Naive B cell (primary cell): ENCODE measurements at regions not wholly inside any gene's neighbourhood (a gene's known extent, or its start where the extent isn't known, plus 50 kb on each side); places are given as distances from the start of the nearest gene placed in this dataset.
"Not testable (repeated sequence)": the region's sequence is repeated elsewhere in the genome, so short reads cannot be mapped to it uniquely, and the experiment has no call there.

ENCODE experiments used
- ATAC-seq, 2 donors: fragments of 150-1000 bp; cut with Tn5 transposase; 2 replicates each; pipeline ENCODE4 v1.10.0; 2021; ENCODE audit warnings: low read depth in 2 of 2, mild to moderate bottlenecking in 2 of 2, moderate library complexity in 2 of 2
- DNase-seq: peaks from one replicate; pipeline ENCODE4 v3.0.0; 2022
- H3K27ac Mint-ChIP-seq, 6 donors: one replicate each; pipeline ENCODE4 v1.8.0; 2020 to 2022; ENCODE audit warnings: mild to moderate bottlenecking in 6 of 6, mixed read lengths in 6 of 6, moderate library complexity in 5 of 6, inconsistent platforms in 2 of 6
- H3K27me3 Mint-ChIP-seq, 3 donors: one replicate each; pipeline ENCODE4 v1.8.0; 2021 to 2022; ENCODE audit warnings: mixed read lengths in 3 of 3, mild to moderate bottlenecking in 1 of 3
- H3K36me3 Mint-ChIP-seq, 2 donors: one replicate each; pipeline ENCODE4 v1.8.0; 2020 to 2022; ENCODE audit warnings: mixed read lengths in 2 of 2, inconsistent platforms in 1 of 2, mild to moderate bottlenecking in 1 of 2
- H3K4me1 Mint-ChIP-seq, 3 donors: one replicate each; pipeline ENCODE4 v1.8.0; 2020 to 2022; ENCODE audit warnings: mixed read lengths in 3 of 3, inconsistent platforms in 1 of 3, mild to moderate bottlenecking in 1 of 3, moderate library complexity in 1 of 3
- H3K4me3 Mint-ChIP-seq, 8 donors: one replicate each; pipeline ENCODE4 v1.8.0; 2020 to 2022; ENCODE audit warnings: mild to moderate bottlenecking in 8 of 8, mixed read lengths in 8 of 8, moderate library complexity in 8 of 8, inconsistent platforms in 2 of 8
- H3K9me3 Mint-ChIP-seq, 7 donors: one replicate each; pipeline ENCODE4 v1.8.0; 2020 to 2022; ENCODE audit warnings: mixed read lengths in 7 of 7, mild to moderate bottlenecking in 5 of 7, inconsistent platforms in 2 of 7, moderate library complexity in 1 of 7

DNA sequence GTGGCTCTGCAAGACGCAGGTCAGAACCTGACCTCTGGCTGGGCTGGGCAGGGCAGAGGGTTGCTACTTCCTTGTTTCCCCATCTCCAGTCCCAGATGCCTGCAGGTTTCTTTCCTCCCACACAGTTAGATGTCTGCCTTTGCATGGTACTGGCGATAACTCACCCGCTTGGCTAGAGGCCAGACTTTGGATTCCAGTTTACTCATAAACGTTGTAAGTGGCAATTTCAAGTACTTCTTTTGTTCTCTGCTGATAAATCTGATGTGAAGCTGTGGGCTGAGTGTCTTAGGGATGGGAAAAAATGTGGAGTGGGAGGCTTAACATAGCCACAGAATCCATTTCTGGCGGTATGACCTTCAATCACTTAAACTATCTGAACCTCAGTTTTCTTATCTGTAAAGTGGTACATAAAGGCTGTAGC, 194.2 kb downstream of the EBLN2 start:
- Mint-ChIP-seq H3K4me1 (no peaks in the 10 kb centered on the region), H3K9me3 (peaks cover 0 to 3% (median 0%) of the 10 kb centered on the region in 7 donors), H3K4me3 (no peak overlapping the region), H3K27ac (no peak overlapping the region), H3K27me3 (peaks cover 22 to 39% (median 37%) of the 10 kb centered on the region in 3 donors), H3K36me3 (peaks cover 0 to 3% of the 10 kb centered on the region in 2 donors)
- ATAC-seq (no peak), DNase-seq (no peak)

DNA sequence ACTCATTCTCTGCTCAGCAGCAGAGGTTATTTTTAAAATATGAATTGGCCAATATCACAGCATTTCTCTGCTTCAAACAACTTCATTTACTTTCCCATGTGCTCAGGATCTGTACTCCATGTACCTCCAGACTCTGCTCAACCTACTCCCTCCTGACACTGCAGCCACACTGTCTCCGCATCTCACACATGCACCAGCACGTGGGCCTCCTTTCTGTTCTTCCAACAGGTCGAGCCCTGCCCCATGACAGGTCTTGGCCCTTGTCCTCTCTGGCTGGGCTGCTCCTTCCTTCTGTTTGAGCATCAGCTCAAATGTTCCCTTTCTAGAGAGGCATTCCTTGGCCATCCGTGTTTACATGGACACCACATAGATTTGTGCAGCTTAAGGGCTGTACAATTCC, 195.7 kb downstream of the EBLN2 start:
- Mint-ChIP-seq H3K36me3 (peaks cover 0 to 3% of the 10 kb centered on the region in 2 donors), H3K27me3 (peaks cover 22 to 43% (median 37%) of the 10 kb centered on the region in 3 donors), H3K9me3 (peaks cover 0 to 3% (median 0%) of the 10 kb centered on the region in 7 donors), H3K4me3 (no peak overlapping the region), H3K27ac (peak overlapping the region in 1 of 6 donors; percentile 6), H3K4me1 (no peaks in the 10 kb centered on the region)
- DNase-seq = no peak
- no peak for ATAC-seq

DNA sequence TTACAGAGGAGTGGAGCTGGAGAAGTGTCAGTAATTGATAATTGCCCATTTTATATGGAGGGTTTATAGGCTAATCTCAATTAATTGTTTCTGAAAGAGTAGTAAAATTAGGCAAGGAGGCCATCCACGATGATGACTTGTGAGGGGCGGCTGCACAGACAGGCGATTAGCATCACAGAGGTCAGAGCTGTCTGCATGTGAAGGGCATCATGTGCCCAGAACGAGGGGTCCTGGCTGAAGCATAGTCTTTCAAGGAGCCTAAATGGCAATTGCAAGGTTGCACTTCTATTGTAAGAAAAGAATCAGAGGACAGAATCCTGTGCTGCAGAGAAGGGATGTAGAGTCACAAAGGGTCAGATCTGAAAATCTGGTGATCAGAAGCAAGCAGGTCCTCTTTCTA, 196.6 kb downstream of the EBLN2 start:
- no peak for ATAC-seq

GRCh38 chr3:73259291-73259690, 197.8 kb downstream of the EBLN2 start:
- H3K36me3 Mint-ChIP-seq = no peaks in the 10 kb centered on the region

More for the DNA sequence above, 196.6 kb downstream of the EBLN2 start:
- Mint-ChIP-seq H3K36me3 (no peaks in the 10 kb centered on the region), H3K27ac (no peak overlapping the region), H3K27me3 (peaks cover 22 to 40% (median 35%) of the 10 kb centered on the region in 3 donors), H3K9me3 (peaks cover 0 to 3% (median 0%) of the 10 kb centered on the region in 7 donors), H3K4me1 (no peaks in the 10 kb centered on the region), H3K4me3 (no peak overlapping the region)
- DNase-seq = no peak

GRCh38 chr3:73259856-73260255, 198.4 kb downstream of the EBLN2 start:
- no peak overlapping the region for H3K27ac Mint-ChIP-seq
- peaks cover 12 to 25% (median 23%) of the 10 kb centered on the region in 3 donors for H3K27me3 Mint-ChIP-seq
- no peak for DNase-seq
- no peak for ATAC-seq
- no peaks in the 10 kb centered on the region for H3K4me1 Mint-ChIP-seq
- H3K9me3 Mint-ChIP-seq = peaks cover 0 to 3% (median 0%) of the 10 kb centered on the region in 7 donors
- no peaks in the 10 kb centered on the region for H3K36me3 Mint-ChIP-seq
- H3K4me3 Mint-ChIP-seq = no peak overlapping the region

More at GRCh38 chr3:73259291-73259690, 197.8 kb downstream of the EBLN2 start:
- DNase-seq (no peak), ATAC-seq (no peak)
- H3K27ac Mint-ChIP-seq = no peak overlapping the region
- H3K4me3 Mint-ChIP-seq = no peak overlapping the region
- peaks cover 0 to 3% (median 0%) of the 10 kb centered on the region in 7 donors for H3K9me3 Mint-ChIP-seq
- H3K4me1 Mint-ChIP-seq = no peaks in the 10 kb centered on the region
- peaks cover 12 to 28% (median 24%) of the 10 kb centered on the region in 3 donors for H3K27me3 Mint-ChIP-seq

GRCh38 chr3:73266558-73266957, 205.1 kb downstream of the EBLN2 start:
- H3K4me1 Mint-ChIP-seq, ATAC-seq, DNase-seq, H3K4me3 Mint-ChIP-seq, H3K36me3 Mint-ChIP-seq, H3K27me3 Mint-ChIP-seq, H3K27ac Mint-ChIP-seq: not testable (repeated sequence)
- H3K9me3 Mint-ChIP-seq = peaks cover 0 to 20% (median 7%) of the 10 kb centered on the region in 7 donors

DNA sequence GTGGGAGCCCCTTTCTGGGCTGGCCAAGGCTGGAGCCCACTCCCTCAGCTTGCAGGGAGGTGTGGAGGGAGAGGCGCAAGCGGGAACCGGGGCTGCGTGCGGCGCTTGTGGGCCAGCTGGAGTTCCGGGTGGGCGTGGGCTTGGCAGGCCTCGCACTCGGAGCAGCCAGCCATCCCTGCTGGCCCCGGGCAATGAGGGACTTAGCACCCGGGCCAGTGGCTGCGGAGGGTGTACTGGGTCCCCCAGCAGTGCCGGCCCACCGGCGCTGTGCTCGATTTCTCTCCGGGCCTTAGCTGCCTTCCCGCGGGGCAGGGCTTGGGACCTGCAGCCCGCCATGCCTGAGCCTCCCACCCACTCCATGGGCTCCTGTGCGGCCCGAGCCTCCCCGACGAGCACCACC, 207.7 kb downstream of the EBLN2 start:
- not testable (repeated sequence) for H3K36me3 Mint-ChIP-seq, H3K4me3 Mint-ChIP-seq, ATAC-seq, H3K4me1 Mint-ChIP-seq, H3K27ac Mint-ChIP-seq, H3K27me3 Mint-ChIP-seq, DNase-seq
- peaks cover 0 to 20% (median 7%) of the 10 kb centered on the region in 7 donors for H3K9me3 Mint-ChIP-seq

- no peaks in the 10 kb centered on the region for H3K27me3 Mint-ChIP-seq
- no peak for DNase-seq
- H3K9me3 Mint-ChIP-seq = peaks cover 2 to 16% (median 5%) of the 10 kb centered on the region in 7 donors
- H3K27ac Mint-ChIP-seq = no peak overlapping the region
- H3K4me1 Mint-ChIP-seq = no peaks in the 10 kb centered on the region
- no peak overlapping the region for H3K4me3 Mint-ChIP-seq
- peaks cover 0 to 3% of the 10 kb centered on the region in 2 donors for H3K36me3 Mint-ChIP-seq
- no peak for ATAC-seq
Observed at GRCh38 chr3:73270839-73271483, 209.5 kb downstream of the EBLN2 start.

- H3K36me3 Mint-ChIP-seq = peaks cover 0 to 3% of the 10 kb centered on the region in 2 donors
- no peak overlapping the region for H3K27ac Mint-ChIP-seq
- DNase-seq = no peak
- H3K9me3 Mint-ChIP-seq = peaks cover 0 to 11% (median 3%) of the 10 kb centered on the region in 7 donors
- ATAC-seq = no peak
- H3K4me3 Mint-ChIP-seq = no peak overlapping the region
- H3K4me1 Mint-ChIP-seq = no peaks in the 10 kb centered on the region
- H3K27me3 Mint-ChIP-seq = no peaks in the 10 kb centered on the region
Observed at GRCh38 chr3:73273341-73273740, 211.9 kb downstream of the EBLN2 start.

GRCh38 chr3:73280746-73281145, 219.3 kb downstream of the EBLN2 start:
- DNase-seq (no peak), ATAC-seq (no peak)
- Mint-ChIP-seq H3K4me3 (no peak overlapping the region), H3K4me1 (no peaks in the 10 kb centered on the region), H3K9me3 (peaks cover 0 to 3% (median 0%) of the 10 kb centered on the region in 7 donors), H3K36me3 (no peaks in the 10 kb centered on the region), H3K27me3 (peaks cover 3 to 9% (median 5%) of the 10 kb centered on the region in 3 donors), H3K27ac (no peak overlapping the region)

DNA sequence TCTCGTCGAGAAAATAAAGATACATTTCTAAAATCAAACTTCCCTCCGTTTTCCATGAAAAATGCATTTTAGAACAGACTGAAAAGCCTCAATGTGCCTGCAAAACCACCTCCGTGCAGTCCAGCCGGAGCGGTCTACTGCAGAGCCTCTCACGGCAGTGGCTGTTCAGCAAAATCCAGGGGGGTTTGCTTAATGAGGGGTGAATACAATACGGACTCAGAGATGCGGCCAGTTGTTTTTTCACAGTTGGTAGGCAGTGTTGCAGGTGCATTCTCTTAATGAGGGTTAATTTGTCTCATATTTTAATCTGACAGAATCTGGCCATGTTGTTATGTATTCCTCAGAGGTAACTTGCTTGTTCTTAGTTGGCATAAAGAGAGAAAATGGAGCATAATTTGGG, 223.0 kb downstream of the EBLN2 start:
- Mint-ChIP-seq H3K9me3 (peaks cover 0 to 4% (median 0%) of the 10 kb centered on the region in 7 donors), H3K36me3 (no peaks in the 10 kb centered on the region), H3K27me3 (peaks cover 3 to 10% (median 9%) of the 10 kb centered on the region in 3 donors), H3K27ac (no peak overlapping the region), H3K4me3 (no peak overlapping the region), H3K4me1 (no peaks in the 10 kb centered on the region)
- DNase-seq (no peak), ATAC-seq (no peak)

GRCh38 chr3:73291541-73291940, 230.1 kb downstream of the EBLN2 start:
- no peak overlapping the region for H3K27ac Mint-ChIP-seq

DNA sequence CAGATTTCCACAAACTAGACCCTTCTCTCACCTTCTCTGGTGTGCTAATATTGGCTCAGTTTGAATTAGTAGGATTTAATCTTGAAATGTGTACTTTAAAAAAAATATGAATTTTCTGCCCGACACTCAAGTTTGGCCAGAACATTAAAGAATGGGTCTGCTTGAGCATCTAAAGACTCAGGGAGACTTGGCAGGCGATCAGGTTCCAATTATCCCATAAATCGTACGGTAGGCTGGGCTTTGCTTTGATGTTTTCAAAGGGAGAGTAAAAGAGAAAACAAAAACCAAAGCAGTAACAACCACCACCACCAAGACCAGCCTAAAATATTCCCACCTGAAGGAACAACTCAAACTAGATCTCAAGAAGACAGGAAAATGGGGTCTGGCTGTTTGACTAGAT, 230.8 kb downstream of the EBLN2 start:
- Mint-ChIP-seq H3K36me3 (no peaks in the 10 kb centered on the region), H3K4me3 (no peak overlapping the region), H3K27ac (no peak overlapping the region), H3K27me3 (peaks cover 0 to 4% (median 0%) of the 10 kb centered on the region in 3 donors), H3K9me3 (peaks cover 0 to 9% (median 4%) of the 10 kb centered on the region in 7 donors), H3K4me1 (no peaks in the 10 kb centered on the region)
- DNase-seq = no peak
- ATAC-seq = no peak

More at GRCh38 chr3:73291541-73291940, 230.1 kb downstream of the EBLN2 start:
- DNase-seq (no peak), ATAC-seq (no peak)
- peaks cover 0 to 9% (median 0%) of the 10 kb centered on the region in 3 donors for H3K27me3 Mint-ChIP-seq
- H3K9me3 Mint-ChIP-seq = peaks cover 0 to 9% (median 4%) of the 10 kb centered on the region in 7 donors
- H3K4me1 Mint-ChIP-seq = no peaks in the 10 kb centered on the region
- H3K4me3 Mint-ChIP-seq = no peak overlapping the region
- no peaks in the 10 kb centered on the region for H3K36me3 Mint-ChIP-seq

DNA sequence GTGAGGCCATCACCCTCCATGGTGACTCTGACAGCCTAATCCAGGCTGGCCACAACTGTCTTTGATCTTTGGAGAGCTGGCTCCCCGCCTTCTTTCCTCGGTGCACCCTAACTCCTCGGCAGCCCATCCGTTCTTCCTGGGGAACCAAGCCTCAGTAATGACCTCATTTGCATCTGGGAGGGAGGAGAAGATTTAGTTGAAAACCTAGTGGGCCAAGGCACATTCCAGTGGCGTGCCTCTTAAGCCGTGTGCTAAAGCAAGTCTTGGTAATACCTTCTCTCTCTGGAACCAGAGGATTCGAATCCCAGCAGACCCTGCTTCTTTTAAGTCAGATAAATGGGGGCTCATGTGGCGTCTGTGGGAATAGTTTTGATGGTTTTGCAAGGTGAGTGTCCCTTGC, 233.1 kb downstream of the EBLN2 start:
- Mint-ChIP-seq H3K4me3 (no peak overlapping the region), H3K36me3 (no peaks in the 10 kb centered on the region), H3K4me1 (no peaks in the 10 kb centered on the region), H3K27ac (no peak overlapping the region), H3K27me3 (peaks cover 0 to 9% (median 0%) of the 10 kb centered on the region in 3 donors), H3K9me3 (peaks cover 0 to 9% (median 4%) of the 10 kb centered on the region in 7 donors)
- DNase-seq (no peak), ATAC-seq (no peak)
